ENCODE measurements at regions not wholly inside any gene's neighbourhood (a gene's known extent, or its start where the extent isn't known, plus 50 kb on each side); places are given as distances from the start of the nearest gene placed in this dataset.

GRCh38 chr2:199131876-199132275 is 325.9 kb downstream of the SATB2 start:
- TF ChIP-seq CTCF (IDR thresholded peaks at IDR 0.05) (no peak), ZFX (IDR thresholded peaks at IDR 0.05; ENCODE audit: borderline replicate concordance) (no peak)
- H3K27ac ChIP-seq: no peak overlapping the region

GRCh38 chr2:199131136-199131655 is 326.5 kb downstream of the SATB2 start:
- TF ChIP-seq ZFX (IDR thresholded peaks at IDR 0.05; ENCODE audit: borderline replicate concordance) (no peak), CTCF (IDR thresholded peaks at IDR 0.05) (no peak)
- no peak overlapping the region for H3K27ac ChIP-seq

- TF ChIP-seq ZFX (IDR thresholded peaks at IDR 0.05; ENCODE audit: borderline replicate concordance) (no peak), CTCF (IDR thresholded peaks at IDR 0.05) (no peak)
- H3K27ac ChIP-seq: no peak overlapping the region
Measured at GRCh38 chr2:199130501-199130900, 327.2 kb downstream of the SATB2 start.

- no peak overlapping the region for H3K27ac ChIP-seq
- TF ChIP-seq CTCF (IDR thresholded peaks at IDR 0.05) (no peak), ZFX (IDR thresholded peaks at IDR 0.05; ENCODE audit: borderline replicate concordance) (no peak)
Measured at GRCh38 chr2:199128476-199129229, 329.1 kb downstream of the SATB2 start.

GRCh38 chr2:199119796-199120195 is 337.9 kb downstream of the SATB2 start:
- TF ChIP-seq ZFX (IDR thresholded peaks at IDR 0.05; ENCODE audit: borderline replicate concordance) (no peak), CTCF (IDR thresholded peaks at IDR 0.05) (no peak)
- no peak overlapping the region for H3K27ac ChIP-seq

GRCh38 chr2:199118673-199119112 is 339.0 kb downstream of the SATB2 start:
- TF ChIP-seq ZFX (IDR thresholded peaks at IDR 0.05; ENCODE audit: borderline replicate concordance): no peak
- no peak for TF ChIP-seq CTCF (IDR thresholded peaks at IDR 0.05)

GRCh38 chr2:199115169-199115568 is 342.6 kb downstream of the SATB2 start:
- no peak for TF ChIP-seq ZFX (IDR thresholded peaks at IDR 0.05; ENCODE audit: borderline replicate concordance)
- no peak for TF ChIP-seq CTCF (IDR thresholded peaks at IDR 0.05)
- H3K27ac ChIP-seq: no peak overlapping the region

More at GRCh38 chr2:199118673-199119112, 339.0 kb downstream of the SATB2 start:
- H3K27ac ChIP-seq: no peak overlapping the region

Measured in 22Rv1 (cell line).